NCI-H128 (cell line): ENCODE measurements at regions not wholly inside any gene's neighbourhood (a gene's known extent, or its start where the extent isn't known, plus 50 kb on each side); places are given as distances from the start of the nearest gene placed in this dataset.
A peak's percentile ranks its signal among the peaks of the same experiment; 100 is the strongest.

Source experiments
- DNase-seq: peaks from one replicate; lab custom pipeline; 2025; ENCODE audit not compliant: unreplicated experiment; lab: John Stamatoyannopoulos, UW

DNA sequence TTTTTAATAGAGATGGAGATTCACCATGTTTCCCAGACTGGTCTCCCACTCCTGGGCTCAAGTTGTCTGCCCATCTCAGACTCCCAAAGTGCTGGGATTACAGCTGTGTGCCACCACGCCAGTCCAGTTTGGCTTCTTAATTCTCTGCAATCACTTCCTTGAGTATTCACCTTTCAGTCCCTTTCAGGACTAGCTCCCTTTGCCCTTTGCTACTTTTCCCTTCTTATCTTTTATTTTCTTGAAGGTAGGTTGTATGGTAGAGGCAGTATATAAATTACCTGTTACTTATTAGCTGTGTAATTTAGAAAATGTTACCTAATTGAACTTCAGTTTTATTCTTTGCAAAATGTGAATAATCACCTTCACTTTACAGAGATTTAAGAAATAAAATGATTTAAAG, 285.8 kb downstream of the FGF9 start:
- no peak for DNase-seq

DNA sequence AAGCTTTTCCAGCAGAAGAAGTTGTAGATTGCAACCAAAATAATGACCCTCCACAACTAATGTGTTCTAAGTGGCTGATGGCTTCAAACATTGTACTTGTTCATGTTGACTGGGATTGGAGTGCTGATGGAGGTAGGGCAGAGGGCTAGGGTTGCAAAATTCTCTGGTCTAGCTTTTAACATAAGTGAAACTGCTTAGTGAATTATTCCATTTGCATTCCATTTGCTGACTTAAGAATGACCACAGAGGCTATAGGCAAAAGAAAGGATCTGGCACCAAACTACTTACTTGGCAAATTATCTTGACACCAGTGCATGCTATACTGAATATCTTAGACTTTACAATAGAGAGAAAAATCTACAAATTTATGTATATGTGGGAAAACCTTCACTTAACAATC, 287.0 kb downstream of the FGF9 start:
- DNase-seq: no peak

DNA sequence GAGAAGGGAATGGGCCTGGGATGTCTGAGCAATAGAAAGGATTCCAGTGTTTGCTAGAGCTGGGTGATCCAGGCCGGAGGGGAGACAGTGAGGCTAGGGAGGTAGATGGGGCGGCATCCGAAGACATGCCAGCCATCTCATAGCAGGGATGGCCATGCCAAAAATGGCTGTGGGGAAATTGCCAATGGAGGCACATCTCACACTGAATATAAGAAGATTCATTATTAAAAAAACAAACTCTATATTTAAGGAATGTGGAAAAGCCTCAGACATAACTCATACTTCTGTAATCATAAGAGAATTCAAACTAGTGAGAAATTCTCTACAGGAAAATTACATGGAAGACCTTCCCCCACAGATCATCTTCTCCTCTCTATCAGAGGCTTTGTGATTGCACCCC, 289.2 kb downstream of the FGF9 start:
- no peak for DNase-seq

DNA sequence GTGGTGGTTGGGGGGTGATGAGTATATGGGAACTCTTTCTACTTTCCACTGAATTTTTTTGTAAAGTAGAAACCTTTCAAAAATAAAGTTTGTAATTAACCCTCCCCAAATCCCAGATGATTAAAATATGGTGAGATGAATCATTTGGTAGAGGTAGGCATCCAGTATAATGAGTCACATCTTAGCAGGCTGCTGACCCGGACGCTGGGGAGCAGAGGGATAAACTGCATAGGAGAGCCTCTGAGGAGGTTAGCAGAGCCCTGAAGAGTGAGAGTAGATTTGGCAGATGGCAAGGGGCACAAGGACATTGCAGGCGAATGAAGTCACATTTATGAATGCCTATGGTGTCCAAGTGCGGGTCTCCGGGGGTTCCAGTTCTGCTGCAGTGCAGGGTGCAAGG, 293.8 kb downstream of the FGF9 start:
- no peak for DNase-seq

DNA sequence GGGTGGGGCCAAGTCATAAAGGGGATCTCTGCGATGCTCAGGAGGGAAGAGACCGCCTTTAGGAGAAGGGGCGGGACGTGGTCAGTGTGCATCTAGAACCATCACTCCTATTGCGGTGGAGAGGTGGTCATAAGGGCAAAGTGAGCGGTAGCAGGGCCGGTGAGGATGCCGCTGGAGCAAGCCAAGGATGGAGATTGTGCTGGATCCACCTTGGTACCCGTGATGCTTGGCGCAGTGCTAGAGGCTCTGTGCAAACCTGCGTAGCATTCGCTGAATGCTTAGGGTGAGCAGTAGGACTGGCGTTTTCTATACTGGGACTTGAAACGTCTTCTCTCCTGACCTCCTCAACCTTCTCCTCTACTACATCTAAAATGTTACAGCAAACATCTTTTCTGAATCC, 294.2 kb downstream of the FGF9 start:
- no peak for DNase-seq

DNA sequence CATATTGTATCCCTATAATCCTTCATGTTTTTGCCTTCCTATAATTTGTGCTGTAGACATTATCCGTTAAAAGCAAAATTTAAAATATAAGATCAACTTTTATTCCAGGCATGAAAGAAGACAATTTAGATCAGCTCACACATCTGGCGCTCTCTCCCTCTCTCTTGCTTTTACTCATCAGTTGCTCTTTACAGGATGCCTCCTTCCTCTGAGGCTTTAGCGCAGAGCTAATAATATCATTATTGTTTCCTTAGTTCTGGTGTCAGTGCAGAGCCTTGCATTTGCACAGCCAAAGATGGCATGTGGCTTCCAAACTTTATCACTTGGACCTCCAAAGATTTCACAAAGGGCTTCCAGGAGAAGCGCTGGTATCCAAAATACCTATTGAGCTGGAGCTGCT, 295.1 kb downstream of the FGF9 start:
- DNase-seq: no peak

DNA sequence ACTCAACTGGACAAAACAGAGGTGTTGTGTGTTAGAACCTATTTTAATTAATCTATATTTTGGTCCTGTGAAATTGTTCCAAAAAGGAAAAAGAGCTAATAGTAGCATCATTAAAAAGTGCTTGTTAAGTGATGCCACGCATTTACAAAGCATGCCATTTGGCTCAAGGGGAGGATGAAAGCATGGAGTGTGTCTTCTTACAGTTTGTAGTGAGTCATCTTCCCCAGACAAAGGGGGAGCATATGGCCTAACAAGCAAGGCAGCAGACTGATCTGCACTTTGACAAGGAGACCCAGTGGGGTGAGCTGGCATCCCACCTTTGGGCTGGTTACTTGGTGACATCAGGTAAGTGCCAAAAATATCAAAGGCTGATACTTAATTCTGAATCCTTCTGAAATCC, 297.0 kb downstream of the FGF9 start:
- DNase-seq: no peak

DNA sequence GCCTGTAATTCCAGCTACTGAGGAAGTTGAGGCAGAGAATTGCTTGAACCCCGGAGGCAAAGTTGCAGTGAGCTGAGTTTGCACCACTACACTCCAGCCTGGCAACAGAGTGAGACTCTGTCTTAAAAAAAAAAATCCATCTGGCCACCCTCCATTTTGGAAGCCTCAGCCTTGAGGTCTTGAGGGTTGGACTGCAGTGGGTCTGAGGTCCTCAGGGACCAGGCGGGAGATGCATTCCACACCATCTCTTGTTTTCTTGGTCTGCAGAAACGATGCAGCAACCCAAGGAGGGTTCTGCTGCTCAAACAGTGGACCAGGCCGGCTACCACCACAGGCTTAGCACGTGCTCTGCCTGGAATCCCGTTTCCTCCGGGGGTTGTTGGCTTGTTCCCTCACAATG, 299.3 kb downstream of the FGF9 start:
- DNase-seq: no peak

DNA sequence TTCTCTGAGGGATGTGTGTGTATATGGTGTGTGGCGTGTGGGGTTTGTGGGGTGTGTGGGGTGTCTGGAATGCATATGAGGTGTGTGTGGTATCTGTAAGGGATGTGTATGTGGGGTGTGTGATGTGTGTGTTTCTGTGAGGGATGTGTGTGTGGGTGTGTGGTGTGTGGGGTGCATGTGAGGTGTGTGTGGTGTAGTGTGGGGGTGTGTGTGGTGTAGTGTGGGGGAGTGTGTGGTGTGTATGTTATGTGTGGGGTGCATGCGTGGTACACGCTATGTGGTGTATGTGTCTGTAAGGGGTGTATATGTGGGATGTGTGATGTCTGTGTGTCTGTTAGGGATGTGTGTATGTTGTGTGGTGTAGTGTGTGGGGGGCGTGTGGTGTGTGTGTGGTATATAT, 300.0 kb downstream of the FGF9 start:
- DNase-seq: no peak

DNA sequence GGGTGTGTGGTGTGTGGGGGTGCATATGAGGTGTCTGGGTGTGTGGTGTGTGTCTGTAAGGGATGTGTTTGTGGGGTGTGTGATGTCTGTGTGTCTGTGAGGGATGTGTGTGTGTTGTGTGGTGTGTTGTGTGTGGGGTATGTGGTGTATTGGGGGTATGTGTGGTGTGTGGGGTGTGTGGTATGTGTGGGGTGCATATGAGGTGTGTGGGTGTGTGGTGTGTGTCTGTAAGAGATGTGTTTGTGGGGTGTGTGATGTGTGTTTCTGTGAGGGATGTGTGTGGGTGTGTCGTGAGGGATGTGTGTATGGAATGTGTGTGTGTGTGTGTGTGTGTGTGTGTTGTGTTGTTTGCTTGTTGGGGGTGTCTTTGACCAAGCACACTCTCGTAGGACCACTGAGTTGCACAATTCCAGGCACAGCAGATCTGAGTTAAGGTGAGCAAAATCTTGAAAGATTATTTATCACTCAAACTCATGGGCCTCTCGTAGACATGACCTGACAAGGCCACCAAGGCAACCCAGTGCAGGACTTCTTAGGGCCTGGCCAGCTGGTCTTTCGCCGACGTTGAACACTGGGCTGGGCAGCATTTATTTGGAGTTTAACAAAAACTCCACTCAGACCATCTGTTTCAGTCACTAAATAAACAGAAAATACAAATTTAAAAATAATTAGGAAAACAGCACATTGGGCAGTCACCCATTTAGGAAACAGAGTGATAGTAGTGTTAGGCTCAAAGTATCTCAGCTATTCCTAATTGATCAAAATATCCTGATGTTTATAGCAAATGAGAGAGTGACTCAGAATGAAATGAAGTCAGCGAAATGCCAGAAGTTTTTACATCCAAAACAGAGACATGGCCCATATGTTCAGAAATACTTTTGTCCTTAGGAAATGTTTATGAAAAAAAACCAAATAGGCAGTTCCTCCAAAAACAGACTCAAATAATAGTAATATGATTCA, 301.1 kb downstream of the FGF9 start:
- no peak for DNase-seq

DNA sequence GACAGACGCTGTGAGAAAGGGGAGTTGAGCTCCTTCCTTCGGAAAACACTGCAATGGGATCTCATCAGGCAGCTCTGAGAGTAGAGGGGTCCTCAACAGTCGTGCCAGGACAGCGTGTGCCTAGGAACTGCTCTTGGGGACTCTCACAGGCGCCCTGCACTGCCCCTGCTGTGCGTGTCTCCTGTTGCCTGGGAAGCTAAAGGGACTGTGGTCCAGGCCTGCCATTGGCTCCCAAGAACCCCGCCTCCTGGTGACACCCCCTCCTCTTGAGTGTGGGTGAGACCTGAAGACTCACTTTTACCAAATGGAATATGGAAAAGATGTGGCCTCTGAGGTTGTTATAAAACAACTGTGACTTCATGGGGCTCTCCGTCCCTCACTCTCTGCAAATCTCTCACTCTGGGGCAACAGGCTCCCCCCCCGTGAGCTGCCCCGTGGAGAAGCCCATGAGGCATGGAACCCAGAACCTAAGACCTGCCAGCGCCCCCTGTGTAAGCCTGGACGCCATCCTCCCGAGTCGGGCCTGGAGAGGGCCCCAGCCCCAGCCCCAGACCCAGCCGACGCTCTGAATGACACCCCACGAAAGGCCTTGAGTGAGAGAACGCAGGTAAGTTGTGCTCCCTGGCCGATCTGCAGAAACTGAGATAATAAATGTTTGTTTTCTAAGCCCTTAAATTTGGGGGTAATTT, 302.7 kb downstream of the FGF9 start:
- DNase-seq: no peak

DNA sequence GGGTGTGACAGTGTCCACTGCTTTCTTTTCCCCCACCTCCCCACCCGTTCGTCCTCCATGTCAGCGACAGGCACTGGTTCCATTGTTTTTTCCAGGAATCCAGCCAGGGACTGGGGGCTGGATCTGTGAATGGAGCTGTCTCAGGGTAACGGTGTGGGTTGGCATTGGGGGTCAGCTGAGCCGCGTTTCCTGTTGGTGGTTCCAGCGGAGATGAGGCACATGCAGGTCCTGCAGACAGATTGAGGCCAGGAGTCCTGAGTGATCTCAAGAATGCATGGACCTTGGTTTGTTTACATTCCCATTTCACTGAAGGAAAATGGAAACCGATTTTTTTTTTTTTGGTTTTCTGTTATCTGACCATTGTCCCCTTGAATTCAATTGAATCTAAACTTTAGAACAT, 303.9 kb downstream of the FGF9 start:
- DNase-seq: no peak

DNA sequence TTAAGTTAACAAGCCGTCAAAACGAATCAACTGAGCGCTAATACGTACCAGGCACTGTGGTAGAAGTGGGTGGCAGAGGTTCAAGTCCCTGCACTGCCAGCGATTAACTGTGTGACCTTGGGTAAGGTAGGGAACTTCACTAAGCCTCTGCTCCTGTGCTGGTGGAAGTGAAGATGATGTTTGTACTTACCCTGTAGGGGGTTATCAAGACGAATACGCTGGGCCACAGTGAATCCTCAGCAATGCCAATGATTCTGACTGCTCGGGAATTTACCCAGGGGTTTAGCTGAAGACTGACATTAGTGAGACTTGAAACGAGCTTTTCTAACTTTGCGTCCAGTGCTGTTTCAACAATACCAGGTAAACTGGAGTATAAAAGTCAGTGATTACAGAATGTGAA, 305.3 kb downstream of the FGF9 start:
- no peak for DNase-seq

DNA sequence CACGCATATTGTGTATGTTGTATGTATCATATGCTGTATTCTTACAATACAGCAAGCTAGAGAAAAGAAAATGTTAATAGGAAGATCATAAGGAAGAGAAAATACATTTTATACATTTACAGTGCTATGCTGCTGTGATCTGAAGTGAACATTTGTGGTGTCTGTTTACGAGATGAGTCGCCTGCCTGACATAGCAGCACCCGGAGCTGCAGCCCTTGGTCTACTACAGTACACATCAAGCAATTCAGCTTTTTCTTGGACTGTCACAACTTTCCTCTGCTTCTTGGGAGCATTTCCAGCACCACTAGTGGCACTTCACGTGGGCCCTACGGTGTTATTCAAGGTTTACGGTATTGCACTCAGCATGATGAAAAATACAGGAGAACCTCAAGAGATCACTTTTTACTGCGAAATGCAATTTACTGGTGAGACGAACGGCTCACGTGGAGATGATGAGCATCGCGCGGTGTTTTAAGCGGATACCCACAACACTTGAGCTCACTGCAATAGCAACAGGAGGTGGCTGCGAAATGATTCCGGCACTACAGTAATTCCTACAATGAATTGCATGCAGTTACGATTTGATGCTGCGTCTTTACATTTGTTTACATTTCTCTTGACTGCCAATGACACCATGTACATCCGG, 308.4 kb downstream of the FGF9 start:
- peak; percentile 34 for DNase-seq

DNA sequence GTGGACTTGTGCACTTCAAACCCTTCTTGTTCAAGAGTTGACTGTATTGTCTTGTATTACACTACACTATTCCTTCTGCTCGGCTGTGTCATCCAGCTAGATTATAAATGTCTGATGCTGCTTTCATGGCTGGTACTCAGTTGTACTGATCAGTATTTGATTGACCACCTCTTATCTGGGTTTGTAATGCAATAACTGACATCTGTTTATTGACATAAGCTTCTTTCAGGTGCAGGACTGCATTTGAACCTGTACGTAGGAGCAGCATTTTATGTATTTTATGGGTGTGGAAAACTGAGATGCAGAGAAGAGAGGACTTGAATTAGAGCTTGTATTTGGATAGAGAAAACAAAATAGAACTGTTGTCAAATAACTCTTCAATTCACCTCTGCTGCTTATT, 309.2 kb downstream of the FGF9 start:
- DNase-seq: no peak

DNA sequence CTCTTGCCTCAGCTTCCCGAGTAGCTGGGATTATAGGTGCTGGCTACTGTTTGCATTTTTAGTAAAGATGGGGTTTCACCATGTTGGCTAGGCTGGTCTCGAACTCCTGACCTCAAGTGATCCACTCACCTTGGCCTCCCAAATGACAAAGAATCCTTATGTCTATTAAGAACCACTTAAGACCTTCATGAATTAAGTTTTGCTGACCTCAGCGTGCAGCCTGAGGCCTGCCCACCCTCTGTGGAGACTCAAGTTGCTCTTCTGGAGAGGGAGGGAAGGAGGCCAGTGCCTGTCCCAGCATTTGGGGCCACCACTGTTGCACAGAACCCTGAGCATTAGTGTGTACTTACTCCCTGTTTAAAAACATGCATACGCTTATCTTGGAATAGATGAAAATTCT, 313.3 kb downstream of the FGF9 start:
- no peak for DNase-seq

DNA sequence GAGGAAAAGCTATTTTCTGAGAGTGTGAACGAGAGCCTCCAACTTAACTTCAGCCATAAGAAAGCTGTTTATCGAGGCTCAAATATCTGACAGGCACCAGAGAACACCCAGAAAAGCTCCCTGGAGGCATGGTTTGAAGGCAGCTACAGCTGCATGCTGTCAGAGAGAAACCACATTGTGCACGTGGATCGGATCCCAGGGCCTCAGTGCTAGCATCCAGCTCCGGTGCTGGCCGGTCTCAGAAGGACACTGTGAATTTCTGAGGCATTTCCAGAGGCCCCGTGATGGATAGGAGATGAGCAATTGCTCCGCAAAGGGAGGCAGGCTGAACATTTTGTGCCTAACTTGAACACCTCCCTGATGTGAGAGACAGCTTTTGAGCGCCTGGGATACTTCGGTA, 315.7 kb downstream of the FGF9 start:
- DNase-seq: no peak

DNA sequence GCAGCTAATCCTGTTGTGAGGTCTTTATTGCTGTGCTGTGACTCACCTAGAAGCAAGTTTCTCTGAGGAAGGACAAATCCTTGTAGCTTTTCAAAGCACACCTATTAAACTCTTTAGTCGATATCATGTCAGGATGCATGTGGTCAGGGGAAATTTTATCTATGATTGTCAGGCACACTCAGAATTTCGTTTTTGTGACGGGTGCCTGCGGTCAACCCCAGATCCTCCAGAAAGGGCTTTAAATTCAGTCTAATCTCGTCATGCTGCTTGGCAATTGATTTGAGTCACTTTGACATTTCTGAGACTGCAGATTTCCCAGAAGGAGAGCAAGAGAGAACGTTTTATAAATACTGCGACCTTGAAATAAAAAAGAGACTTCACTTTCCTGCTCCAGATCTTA, 316.9 kb downstream of the FGF9 start:
- DNase-seq: no peak

DNA sequence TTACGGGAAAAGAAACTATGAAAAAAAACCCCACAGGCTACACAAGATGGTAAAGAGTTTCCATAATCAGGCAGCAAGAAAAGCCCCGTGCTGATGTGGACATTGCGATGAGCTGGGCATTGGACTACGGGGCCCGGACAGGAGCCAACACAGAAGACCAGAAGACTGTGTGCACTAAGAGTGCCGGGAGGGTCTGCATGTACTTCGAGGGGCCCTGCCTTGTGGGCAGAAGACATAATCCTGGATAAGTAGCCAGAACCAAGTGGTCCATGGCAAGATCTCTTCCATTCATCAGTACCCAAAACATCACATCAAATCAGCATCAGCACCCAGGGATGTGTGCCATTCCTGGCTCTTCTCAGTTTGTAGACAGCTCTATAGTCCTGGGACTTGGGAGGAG, 317.8 kb downstream of the FGF9 start:
- DNase-seq: no peak

DNA sequence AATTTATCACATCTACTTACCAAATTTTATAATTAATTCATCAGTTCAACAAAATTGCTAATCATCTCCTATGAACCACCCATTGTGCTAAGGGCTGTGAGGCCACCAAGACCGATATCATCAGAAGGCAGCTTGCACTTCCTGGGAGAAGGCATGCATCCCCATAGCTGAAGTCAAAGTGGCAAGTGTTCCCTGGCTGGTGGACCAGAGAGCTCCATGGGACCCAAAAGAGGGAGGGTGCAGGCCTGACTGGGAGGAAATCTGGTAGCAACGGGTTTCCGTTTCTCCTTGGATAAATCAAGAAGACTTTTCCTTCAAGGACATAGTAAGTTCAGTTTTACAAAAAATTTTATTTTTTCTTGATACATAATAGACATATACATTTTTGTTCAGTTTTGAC, 325.2 kb downstream of the FGF9 start:
- no peak for DNase-seq

DNA sequence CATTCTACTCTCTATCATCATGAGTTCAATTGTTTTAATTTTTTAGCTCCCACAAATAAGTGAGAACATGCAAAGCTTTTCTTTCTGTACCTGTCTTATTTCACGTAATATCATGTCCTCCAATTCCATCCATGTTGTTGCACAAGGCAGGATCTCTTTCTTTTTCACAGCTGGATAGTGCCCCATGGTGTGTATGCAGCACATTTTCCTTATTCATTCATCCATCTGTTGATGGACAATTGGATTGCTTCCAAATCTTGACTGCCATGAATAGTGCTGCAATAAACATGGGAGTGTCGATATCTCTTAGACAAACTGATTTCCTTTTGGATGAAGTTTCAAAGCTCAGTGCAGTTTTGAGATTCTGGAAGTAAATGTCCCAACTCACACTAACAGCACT, 326.9 kb downstream of the FGF9 start:
- peak; percentile 48 for DNase-seq
